Right ventricle myocardium superior (tissue), 1 donor: ENCODE measurements at regions not wholly inside any gene's neighbourhood (a gene's known extent, or its start where the extent isn't known, plus 50 kb on each side); places are given as distances from the start of the nearest gene placed in this dataset.
"Not testable (repeated sequence)": the region's sequence is repeated elsewhere in the genome, so short reads cannot be mapped to it uniquely, and the experiment has no call there.

Experiments
- ATAC-seq: fragments of 200-7000 bp; cut with Tn5 transposase; one replicate; pipeline ENCODE4 v1.9.1; 2020; ENCODE audit warnings: mild to moderate bottlenecking; ENCODE audit not compliant: poor library complexity
- DNase-seq: peaks from one replicate; pipeline ENCODE4 v3.0.0-alpha.2; 2020
- intact Hi-C: fragments of 100-400 bp; cut with DNase I; formaldehyde crosslinking; loops from one replicate; pipeline ENCODE4 v1.11.2; 2022
- donor health status: DM: no; HTN: yes; CAD: no; lungs with severe emphysema.

DNA sequence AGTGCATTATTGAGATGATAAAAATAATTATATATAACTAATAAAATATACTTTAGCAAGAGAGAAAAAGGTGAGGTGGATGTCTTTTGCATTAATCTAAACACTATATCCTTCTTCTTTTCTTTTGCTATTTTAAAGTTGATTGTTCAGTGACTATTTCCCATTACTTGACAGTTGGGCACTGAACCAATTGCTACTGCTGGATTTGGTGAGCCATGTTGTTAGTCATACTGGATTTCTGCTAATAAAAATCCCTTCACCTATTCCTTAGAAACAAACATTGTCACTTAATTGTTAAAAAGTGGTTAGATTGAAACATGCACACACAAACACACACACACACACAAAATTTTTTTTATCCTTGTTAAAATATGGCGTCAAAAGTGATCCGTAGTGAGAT, 251.6 kb upstream of the ALG10 start:
- no peak for ATAC-seq
- intact Hi-C loops, result no loop called here
- DNase-seq, result no peak

DNA sequence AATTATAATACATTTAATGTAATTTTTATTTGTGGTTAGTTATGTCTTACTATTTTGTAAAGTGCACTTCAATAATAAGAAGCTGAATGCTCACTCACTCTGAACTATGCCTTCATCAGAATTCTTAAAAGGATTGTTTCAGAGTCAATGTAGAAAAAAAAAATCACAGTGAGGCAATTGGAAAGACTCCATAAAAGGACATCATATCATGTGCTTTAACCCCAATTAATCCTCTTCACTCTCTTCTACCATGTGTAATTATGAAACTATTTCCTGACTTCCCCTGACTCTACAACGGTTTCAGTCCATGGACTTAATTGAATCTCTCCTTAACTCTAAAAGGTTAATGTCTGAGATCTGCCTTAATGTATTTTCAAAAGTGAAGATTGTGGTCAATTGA, 250.4 kb upstream of the ALG10 start:
- intact Hi-C loops, result no loop called here
- no peak for DNase-seq
- no peak for ATAC-seq

DNA sequence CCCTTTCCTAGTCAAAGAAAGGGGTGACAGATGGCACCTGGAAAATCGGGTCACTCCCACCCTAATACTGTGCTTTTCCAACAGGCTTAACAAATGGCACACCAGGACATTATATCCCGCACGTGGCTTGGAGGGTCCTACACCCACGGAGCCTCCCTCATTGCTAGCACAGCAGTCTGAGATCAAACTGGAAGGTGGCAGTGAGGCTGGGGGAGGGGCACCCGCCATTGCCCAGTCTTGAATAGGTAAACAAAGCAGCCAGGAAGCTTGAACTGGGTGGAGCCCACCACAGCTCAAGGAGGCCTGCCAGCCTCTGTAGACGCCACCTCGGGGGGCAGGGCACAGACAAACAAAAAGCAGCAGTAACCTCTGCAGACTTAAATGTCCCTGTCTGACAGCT, 249.2 kb upstream of the ALG10 start:
- intact Hi-C loops, ATAC-seq, DNase-seq: not testable (repeated sequence)

- intact Hi-C loops, result no loop called here
- DNase-seq (no peak), ATAC-seq (no peak)
Observed at GRCh38 chr12:33786532-33786931, 235.8 kb upstream of the ALG10 start.

- ATAC-seq (no peak), DNase-seq (no peak)
- intact Hi-C loops, result no loop called here
Observed at GRCh38 chr12:33794954-33795353, 227.3 kb upstream of the ALG10 start.

DNA sequence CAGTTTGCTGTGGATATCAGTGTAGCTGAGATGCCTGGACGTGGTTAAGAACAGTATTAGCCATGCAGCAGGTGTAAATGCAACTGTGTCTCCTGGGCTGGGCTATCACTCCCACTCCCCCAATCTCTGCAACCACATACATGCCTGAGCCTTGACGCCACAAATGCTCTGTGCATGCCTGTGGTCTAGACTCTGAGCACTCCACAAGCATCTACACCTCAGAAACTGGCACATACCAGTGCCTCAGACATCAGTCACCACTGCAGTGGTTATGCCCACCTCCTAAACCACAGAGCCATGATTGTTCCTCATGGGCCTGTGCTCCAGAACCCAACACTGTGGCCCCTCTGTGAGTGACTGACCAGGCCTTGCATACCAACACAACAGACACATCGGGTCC, 226.8 kb upstream of the ALG10 start:
- intact Hi-C loops, result no loop called here
- no peak for ATAC-seq
- DNase-seq, result no peak

DNA sequence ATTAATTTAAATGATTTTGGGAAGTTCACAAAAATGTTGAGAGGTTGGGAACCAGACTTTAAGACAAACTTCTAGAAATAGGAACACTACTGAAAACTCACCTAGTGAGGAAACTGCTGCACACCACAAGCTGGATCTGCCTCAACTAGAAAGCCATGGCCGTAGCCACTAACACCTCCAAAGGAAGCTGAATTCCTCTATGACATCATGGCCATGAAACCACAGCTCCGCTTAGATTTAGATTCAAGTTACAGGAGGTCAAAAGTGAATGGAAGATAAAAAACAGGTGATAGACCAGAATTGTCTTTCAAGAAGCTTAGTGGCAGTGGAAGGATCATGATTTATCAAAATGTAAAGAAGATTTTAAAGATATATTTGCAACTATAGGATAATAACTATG, 208.8 kb upstream of the ALG10 start:
- no peak for ATAC-seq
- intact Hi-C loops, result no loop called here
- DNase-seq, result no peak

DNA sequence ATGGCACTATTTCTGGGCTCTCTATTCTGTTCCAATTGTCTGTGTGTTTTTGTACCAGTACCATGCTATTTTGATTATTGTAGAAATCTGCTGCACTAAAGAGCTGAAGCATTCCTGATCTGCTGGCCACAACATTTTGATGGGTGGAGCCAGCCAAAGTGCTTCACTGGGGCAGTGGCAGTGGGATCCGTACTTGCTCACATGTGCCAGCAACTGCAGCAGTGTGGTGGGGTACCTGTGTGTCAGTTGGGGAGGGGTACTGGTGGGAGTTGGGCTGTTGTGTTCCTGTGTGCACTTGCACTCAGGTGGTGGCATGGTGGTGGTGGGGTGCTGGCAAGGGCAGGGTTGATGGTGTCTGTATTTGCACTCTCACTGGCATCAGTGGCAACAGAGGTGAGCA, 204.6 kb upstream of the ALG10 start:
- ATAC-seq (no peak), DNase-seq (no peak)
- intact Hi-C loops, result no loop called here

- DNase-seq (no peak), ATAC-seq (no peak)
- intact Hi-C loops, result no loop called here
Observed at GRCh38 chr12:33818313-33818712, 204.0 kb upstream of the ALG10 start.

GRCh38 chr12:33825442-33825841, 196.9 kb upstream of the ALG10 start:
- DNase-seq (no peak), ATAC-seq (no peak)
- intact Hi-C loops, result no loop called here

DNA sequence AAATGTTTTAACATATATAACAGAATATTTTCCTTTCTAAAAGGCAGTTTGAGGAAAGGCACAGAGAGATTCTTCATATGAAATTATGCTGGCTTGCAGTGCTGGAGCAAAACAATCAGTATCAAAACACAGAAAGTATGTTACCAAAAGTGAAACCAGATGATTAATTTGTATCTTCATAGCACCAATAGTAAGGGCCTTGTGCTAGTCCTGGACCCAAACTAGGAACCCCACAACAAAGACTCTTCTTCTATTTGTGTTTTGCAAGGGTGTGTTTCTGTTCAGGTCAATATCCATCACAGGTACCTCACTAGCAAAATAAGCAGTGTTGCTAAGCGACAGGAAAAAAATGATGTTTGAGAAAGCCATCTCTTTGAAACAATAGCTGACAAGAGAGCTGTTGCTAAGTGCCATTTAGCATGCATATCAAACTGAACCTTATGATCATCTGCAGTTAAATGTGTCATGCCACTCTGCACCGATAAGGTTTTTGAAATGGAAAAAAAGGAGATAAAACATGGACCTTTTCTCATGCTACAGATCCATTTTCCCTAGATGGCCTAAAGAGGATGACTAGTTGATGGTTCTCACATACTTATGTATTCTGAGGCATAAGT, 196.2 kb upstream of the ALG10 start:
- ATAC-seq (no peak), DNase-seq (no peak)
- intact Hi-C loops, result no loop called here

DNA sequence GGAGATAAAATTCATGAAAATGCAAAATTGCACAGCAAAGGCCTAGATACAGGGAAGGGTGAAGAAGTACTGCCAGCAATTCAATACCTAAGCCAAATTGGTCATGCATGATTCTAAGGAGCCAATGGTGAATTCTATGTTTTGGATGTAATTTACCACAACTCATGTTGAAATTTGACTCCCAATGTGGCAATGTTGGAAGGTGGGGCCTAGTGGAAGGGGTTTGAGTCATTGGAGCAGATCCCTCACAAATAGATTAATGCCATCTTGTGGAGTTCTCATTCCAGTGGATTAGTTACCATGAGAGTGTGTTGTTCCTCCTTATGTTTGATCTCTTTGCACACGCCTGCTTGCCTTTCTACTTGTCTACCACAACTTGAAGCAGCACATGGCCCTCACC, 194.0 kb upstream of the ALG10 start:
- intact Hi-C loops, result no loop called here
- ATAC-seq, result no peak
- no peak for DNase-seq

GRCh38 chr12:33830070-33830469, 192.2 kb upstream of the ALG10 start:
- intact Hi-C loops, result no loop called here
- DNase-seq (no peak), ATAC-seq (no peak)

DNA sequence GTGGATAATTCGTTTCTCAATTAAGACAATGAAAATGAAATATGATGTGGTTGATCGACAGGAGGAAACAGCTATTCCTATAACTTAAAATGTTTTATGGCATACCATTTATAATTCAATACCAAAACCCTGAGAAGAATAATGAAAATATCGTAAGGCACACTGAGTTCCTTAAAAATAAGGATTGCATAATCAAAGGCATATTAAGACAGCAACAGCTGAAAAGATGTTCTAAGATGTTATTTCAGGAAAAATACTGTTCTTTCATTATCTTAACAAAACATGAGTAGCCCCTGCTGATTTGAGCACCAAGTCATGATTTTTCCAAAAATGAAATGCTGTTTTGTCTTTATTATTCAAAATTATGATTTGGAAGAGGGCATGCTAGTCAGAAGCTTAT, 189.4 kb upstream of the ALG10 start:
- ATAC-seq (no peak), DNase-seq (no peak)
- intact Hi-C loops, result no loop called here

- DNase-seq (no peak), ATAC-seq (no peak)
- intact Hi-C loops, result no loop called here
Observed at GRCh38 chr12:33834672-33835071, 187.6 kb upstream of the ALG10 start.

GRCh38 chr12:33876618-33877017, 145.7 kb upstream of the ALG10 start:
- intact Hi-C loops, result no loop called here
- DNase-seq, result no peak
- ATAC-seq, result no peak

GRCh38 chr12:33892425-33892824, 129.9 kb upstream of the ALG10 start:
- ATAC-seq, result no peak
- intact Hi-C loops, result no loop called here
- DNase-seq, result no peak

GRCh38 chr12:33920460-33920859, 101.8 kb upstream of the ALG10 start:
- ATAC-seq, DNase-seq, intact Hi-C loops: not testable (repeated sequence)

GRCh38 chr12:33926095-33926494, 96.2 kb upstream of the ALG10 start:
- intact Hi-C loops, result no loop called here
- ATAC-seq (no peak), DNase-seq (no peak)

- ATAC-seq, intact Hi-C loops, DNase-seq: not testable (repeated sequence)
Observed at GRCh38 chr12:33937669-33938068, 84.6 kb upstream of the ALG10 start.

- intact Hi-C loops, result no loop called here
- DNase-seq, result no peak
- no peak for ATAC-seq
Observed at GRCh38 chr12:33942172-33942571, 80.1 kb upstream of the ALG10 start.
